WTC11 (cell line): ENCODE measurements at regions not wholly inside any gene's neighbourhood (a gene's known extent, or its start where the extent isn't known, plus 50 kb on each side); places are given as distances from the start of the nearest gene placed in this dataset.

ENCODE experiments used
- ATAC-seq: fragments of 200-7000 bp; cut with Tn5 transposase; 2 replicates; pipeline ENCODE4 v1.10.0; 2021; ENCODE audit warnings: mild to moderate bottlenecking, moderate library complexity
- CTCF ChIA-PET: fragments of 300-600 bp; sonication (Branson Sonifier 250); formaldehyde crosslinking; loops from one replicate; lab custom pipeline; 2021; ENCODE audit warnings: antibody characterized with exemption; lab: Charles Lee
- POLR2A ChIA-PET: fragments of 350-600 bp; sonication (Branson Sonifier 250); formaldehyde crosslinking; loops from one replicate; lab custom pipeline; 2021; ENCODE audit warnings: antibody characterized with exemption; lab: Charles Lee
- DNase-seq: peaks from one replicate; pipeline ENCODE4 v3.0.0; 2021; ENCODE audit warnings: low spot score
- H3K27ac Mint-ChIP-seq: 2 replicates; pipeline ENCODE4 v1.8.0; 2021; ENCODE audit warnings: mixed read lengths
- H3K27me3 Mint-ChIP-seq: 2 replicates; pipeline ENCODE4 v1.8.0; 2021; ENCODE audit warnings: low read depth, mild to moderate bottlenecking, moderate library complexity, mixed read lengths
- H3K36me3 Mint-ChIP-seq: 2 replicates; pipeline ENCODE4 v1.8.0; 2021; ENCODE audit warnings: mixed read lengths
- H3K4me1 Mint-ChIP-seq: 2 replicates; pipeline ENCODE4 v1.8.0; 2022; ENCODE audit warnings: mixed read lengths
- H3K4me3 Mint-ChIP-seq: 2 replicates; pipeline ENCODE4 v1.8.0; 2021; ENCODE audit warnings: mild to moderate bottlenecking, moderate library complexity, mixed read lengths
- H3K9me3 Mint-ChIP-seq: 2 replicates; pipeline ENCODE4 v1.8.0; 2021; ENCODE audit warnings: mixed read lengths
- CDX4 ChIP-seq: fragments of 250-450 bp; sonication (Bioruptor Pico); IDR thresholded peaks from 2 replicates; pipeline ENCODE4 v1.9.0; 2021; ENCODE audit warnings: moderate library complexity, mild to moderate bottlenecking, inconsistent platforms, borderline replicate concordance
- CREM ChIP-seq: sonication (generic); formaldehyde crosslinking; IDR thresholded peaks from 2 replicates; pipeline ENCODE4 v1.8.1; 2022; ENCODE audit warnings: mild to moderate bottlenecking, missing genetic modification reagents, moderate library complexity
- FOXP4 ChIP-seq: sonication (generic); formaldehyde crosslinking; IDR thresholded peaks from 2 replicates; pipeline ENCODE4 v1.8.0; 2022; ENCODE audit warnings: mild to moderate bottlenecking, missing genetic modification reagents
- GRHL2 ChIP-seq: fragments of 250-450 bp; sonication (Bioruptor Pico); IDR thresholded peaks from 2 replicates; pipeline ENCODE4 v1.8.0; 2022; ENCODE audit warnings: mild to moderate bottlenecking, moderate library complexity; ENCODE audit not compliant: insufficient replicate concordance, severe bottlenecking
- IRF2 ChIP-seq: sonication (generic); formaldehyde crosslinking; IDR thresholded peaks from 2 replicates; pipeline ENCODE4 v1.8.0; 2022; ENCODE audit warnings: low read depth, missing genetic modification reagents, borderline replicate concordance
- KAT7 ChIP-seq: sonication (generic); formaldehyde crosslinking; IDR thresholded peaks from 2 replicates; pipeline ENCODE4 v1.8.1; 2023; ENCODE audit warnings: missing genetic modification reagents, mild to moderate bottlenecking, borderline replicate concordance
- MAX ChIP-seq: sonication (generic); formaldehyde crosslinking; IDR thresholded peaks from 2 replicates; pipeline ENCODE4 v1.8.0; 2022; ENCODE audit warnings: mild to moderate bottlenecking, missing genetic modification reagents
- RELA ChIP-seq: sonication (generic); formaldehyde crosslinking; IDR thresholded peaks from 2 replicates; pipeline ENCODE4 v1.8.1; 2022; ENCODE audit warnings: missing genetic modification reagents, mild to moderate bottlenecking, borderline replicate concordance
- SP1 ChIP-seq: sonication (generic); formaldehyde crosslinking; conservative IDR thresholded peaks from 2 replicates; pipeline ENCODE4 v1.8.1; 2022; ENCODE audit warnings: missing genetic modification reagents
- TP53 ChIP-seq: sonication (generic); formaldehyde crosslinking; IDR thresholded peaks from 2 replicates; pipeline ENCODE4 v1.8.1; 2023; ENCODE audit warnings: mild to moderate bottlenecking, missing genetic modification reagents
- ZBTB43 ChIP-seq: sonication (generic); formaldehyde crosslinking; IDR thresholded peaks from 2 replicates; pipeline ENCODE4 v1.8.1; 2023; ENCODE audit warnings: mild to moderate bottlenecking, missing genetic modification reagents
- ZNF121 ChIP-seq: sonication (generic); formaldehyde crosslinking; IDR thresholded peaks from 2 replicates; pipeline ENCODE4 v1.8.0; 2023; ENCODE audit warnings: missing genetic modification reagents
- ZNF219 ChIP-seq: sonication (generic); formaldehyde crosslinking; IDR thresholded peaks from 2 replicates; pipeline ENCODE4 v1.8.0; 2023; ENCODE audit warnings: missing genetic modification reagents, mild to moderate bottlenecking, borderline replicate concordance
- ZNF232 ChIP-seq: sonication (generic); formaldehyde crosslinking; IDR thresholded peaks from 2 replicates; pipeline ENCODE4 v1.8.0; 2022; ENCODE audit warnings: mild to moderate bottlenecking, missing genetic modification reagents
- ZNF317 ChIP-seq: sonication (generic); formaldehyde crosslinking; IDR thresholded peaks from 2 replicates; pipeline ENCODE4 v1.8.1; 2023; ENCODE audit warnings: low read depth, mild to moderate bottlenecking, moderate library complexity, missing genetic modification reagents, borderline replicate concordance
- TF ChIP-seq, protein P1 (sequence below): sonication (generic); formaldehyde crosslinking; IDR thresholded peaks from 2 replicates; pipeline ENCODE4 v1.8.0; 2023; ENCODE audit warnings: mild to moderate bottlenecking, missing genetic modification reagents
- TF ChIP-seq, protein P2 (sequence below): fragments of 250-450 bp; sonication (Bioruptor Pico); IDR thresholded peaks from 2 replicates; pipeline ENCODE4 v1.9.0; 2021; ENCODE audit warnings: mild to moderate bottlenecking, borderline replicate concordance
- TF ChIP-seq, protein P3 (sequence below): sonication (generic); formaldehyde crosslinking; IDR thresholded peaks from 2 replicates; pipeline ENCODE4 v1.8.1; 2022; ENCODE audit warnings: low read depth, mild to moderate bottlenecking, moderate library complexity, missing genetic modification reagents, borderline replicate concordance
- TF ChIP-seq, protein P4 (sequence below): sonication (generic); formaldehyde crosslinking; IDR thresholded peaks from 2 replicates; pipeline ENCODE4 v1.8.1; 2023; ENCODE audit warnings: mild to moderate bottlenecking, missing genetic modification reagents, moderate library complexity
- TF ChIP-seq, protein P5 (sequence below): sonication (generic); formaldehyde crosslinking; IDR thresholded peaks from 2 replicates; pipeline ENCODE4 v1.8.1; 2023; ENCODE audit warnings: mild to moderate bottlenecking, moderate library complexity, missing genetic modification reagents

DNA sequence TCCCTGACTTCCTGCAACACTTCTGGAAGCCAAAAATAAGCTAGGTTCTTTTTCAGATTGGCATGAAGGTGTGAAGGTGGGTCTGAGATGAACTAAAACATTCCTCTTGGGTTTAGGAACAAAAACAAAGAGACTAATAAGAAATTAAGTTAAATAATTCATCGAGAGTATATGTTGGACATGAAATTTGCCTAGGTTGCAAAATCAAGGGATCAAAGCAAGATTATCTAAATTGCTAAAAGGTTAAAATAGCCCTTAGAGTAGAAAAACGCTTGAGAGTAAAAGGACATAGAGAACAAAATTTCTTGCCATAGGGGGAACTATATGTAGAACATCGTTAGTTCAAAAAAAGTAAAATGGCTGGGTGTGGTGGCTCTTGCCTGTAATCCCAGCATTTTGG is 845.9 kb upstream of the NXPH2 start (continued):
- TF ChIP-seq, protein P1, sequence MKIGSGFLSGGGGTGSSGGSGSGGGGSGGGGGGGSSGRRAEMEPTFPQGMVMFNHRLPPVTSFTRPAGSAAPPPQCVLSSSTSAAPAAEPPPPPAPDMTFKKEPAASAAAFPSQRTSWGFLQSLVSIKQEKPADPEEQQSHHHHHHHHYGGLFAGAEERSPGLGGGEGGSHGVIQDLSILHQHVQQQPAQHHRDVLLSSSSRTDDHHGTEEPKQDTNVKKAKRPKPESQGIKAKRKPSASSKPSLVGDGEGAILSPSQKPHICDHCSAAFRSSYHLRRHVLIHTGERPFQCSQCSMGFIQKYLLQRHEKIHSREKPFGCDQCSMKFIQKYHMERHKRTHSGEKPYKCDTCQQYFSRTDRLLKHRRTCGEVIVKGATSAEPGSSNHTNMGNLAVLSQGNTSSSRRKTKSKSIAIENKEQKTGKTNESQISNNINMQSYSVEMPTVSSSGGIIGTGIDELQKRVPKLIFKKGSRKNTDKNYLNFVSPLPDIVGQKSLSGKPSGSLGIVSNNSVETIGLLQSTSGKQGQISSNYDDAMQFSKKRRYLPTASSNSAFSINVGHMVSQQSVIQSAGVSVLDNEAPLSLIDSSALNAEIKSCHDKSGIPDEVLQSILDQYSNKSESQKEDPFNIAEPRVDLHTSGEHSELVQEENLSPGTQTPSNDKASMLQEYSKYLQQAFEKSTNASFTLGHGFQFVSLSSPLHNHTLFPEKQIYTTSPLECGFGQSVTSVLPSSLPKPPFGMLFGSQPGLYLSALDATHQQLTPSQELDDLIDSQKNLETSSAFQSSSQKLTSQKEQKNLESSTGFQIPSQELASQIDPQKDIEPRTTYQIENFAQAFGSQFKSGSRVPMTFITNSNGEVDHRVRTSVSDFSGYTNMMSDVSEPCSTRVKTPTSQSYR (CRISPR knock-in tag): no peak
- TF ChIP-seq CDX4 (CRISPR knock-in tag) (no peak), MAX (CRISPR knock-in tag) (no peak), ZNF121 (CRISPR knock-in tag) (no peak), SP1 (no peak)
- TF ChIP-seq, protein P2, sequence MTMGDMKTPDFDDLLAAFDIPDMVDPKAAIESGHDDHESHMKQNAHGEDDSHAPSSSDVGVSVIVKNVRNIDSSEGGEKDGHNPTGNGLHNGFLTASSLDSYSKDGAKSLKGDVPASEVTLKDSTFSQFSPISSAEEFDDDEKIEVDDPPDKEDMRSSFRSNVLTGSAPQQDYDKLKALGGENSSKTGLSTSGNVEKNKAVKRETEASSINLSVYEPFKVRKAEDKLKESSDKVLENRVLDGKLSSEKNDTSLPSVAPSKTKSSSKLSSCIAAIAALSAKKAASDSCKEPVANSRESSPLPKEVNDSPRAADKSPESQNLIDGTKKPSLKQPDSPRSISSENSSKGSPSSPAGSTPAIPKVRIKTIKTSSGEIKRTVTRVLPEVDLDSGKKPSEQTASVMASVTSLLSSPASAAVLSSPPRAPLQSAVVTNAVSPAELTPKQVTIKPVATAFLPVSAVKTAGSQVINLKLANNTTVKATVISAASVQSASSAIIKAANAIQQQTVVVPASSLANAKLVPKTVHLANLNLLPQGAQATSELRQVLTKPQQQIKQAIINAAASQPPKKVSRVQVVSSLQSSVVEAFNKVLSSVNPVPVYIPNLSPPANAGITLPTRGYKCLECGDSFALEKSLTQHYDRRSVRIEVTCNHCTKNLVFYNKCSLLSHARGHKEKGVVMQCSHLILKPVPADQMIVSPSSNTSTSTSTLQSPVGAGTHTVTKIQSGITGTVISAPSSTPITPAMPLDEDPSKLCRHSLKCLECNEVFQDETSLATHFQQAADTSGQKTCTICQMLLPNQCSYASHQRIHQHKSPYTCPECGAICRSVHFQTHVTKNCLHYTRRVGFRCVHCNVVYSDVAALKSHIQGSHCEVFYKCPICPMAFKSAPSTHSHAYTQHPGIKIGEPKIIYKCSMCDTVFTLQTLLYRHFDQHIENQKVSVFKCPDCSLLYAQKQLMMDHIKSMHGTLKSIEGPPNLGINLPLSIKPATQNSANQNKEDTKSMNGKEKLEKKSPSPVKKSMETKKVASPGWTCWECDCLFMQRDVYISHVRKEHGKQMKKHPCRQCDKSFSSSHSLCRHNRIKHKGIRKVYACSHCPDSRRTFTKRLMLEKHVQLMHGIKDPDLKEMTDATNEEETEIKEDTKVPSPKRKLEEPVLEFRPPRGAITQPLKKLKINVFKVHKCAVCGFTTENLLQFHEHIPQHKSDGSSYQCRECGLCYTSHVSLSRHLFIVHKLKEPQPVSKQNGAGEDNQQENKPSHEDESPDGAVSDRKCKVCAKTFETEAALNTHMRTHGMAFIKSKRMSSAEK (CRISPR knock-in tag): no peak

GRCh38 chr2:139622691-139623090 is 842.5 kb upstream of the NXPH2 start:
- no peak; the same call in 1 of the 2 replicates for ATAC-seq
- CTCF ChIA-PET: no interaction called here
- no peak for TF ChIP-seq FOXP4 (CRISPR knock-in tag)
- TF ChIP-seq TP53 (CRISPR knock-in tag): no peak
- TF ChIP-seq IRF2 (CRISPR knock-in tag): no peak
- no peak for TF ChIP-seq ZNF232 (CRISPR knock-in tag)
- no peak for TF ChIP-seq CREM (CRISPR knock-in tag)
- TF ChIP-seq, protein P3, sequence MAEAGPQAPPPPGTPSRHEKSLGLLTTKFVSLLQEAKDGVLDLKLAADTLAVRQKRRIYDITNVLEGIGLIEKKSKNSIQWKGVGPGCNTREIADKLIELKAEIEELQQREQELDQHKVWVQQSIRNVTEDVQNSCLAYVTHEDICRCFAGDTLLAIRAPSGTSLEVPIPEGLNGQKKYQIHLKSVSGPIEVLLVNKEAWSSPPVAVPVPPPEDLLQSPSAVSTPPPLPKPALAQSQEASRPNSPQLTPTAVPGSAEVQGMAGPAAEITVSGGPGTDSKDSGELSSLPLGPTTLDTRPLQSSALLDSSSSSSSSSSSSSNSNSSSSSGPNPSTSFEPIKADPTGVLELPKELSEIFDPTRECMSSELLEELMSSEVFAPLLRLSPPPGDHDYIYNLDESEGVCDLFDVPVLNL (CRISPR knock-in tag): no peak
- TF ChIP-seq RELA (CRISPR knock-in tag): no peak
- TF ChIP-seq, protein P4, sequence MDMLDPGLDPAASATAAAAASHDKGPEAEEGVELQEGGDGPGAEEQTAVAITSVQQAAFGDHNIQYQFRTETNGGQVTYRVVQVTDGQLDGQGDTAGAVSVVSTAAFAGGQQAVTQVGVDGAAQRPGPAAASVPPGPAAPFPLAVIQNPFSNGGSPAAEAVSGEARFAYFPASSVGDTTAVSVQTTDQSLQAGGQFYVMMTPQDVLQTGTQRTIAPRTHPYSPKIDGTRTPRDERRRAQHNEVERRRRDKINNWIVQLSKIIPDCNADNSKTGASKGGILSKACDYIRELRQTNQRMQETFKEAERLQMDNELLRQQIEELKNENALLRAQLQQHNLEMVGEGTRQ (CRISPR knock-in tag): no peak
- no peak for TF ChIP-seq ZNF121 (CRISPR knock-in tag)
- TF ChIP-seq, protein P5, sequence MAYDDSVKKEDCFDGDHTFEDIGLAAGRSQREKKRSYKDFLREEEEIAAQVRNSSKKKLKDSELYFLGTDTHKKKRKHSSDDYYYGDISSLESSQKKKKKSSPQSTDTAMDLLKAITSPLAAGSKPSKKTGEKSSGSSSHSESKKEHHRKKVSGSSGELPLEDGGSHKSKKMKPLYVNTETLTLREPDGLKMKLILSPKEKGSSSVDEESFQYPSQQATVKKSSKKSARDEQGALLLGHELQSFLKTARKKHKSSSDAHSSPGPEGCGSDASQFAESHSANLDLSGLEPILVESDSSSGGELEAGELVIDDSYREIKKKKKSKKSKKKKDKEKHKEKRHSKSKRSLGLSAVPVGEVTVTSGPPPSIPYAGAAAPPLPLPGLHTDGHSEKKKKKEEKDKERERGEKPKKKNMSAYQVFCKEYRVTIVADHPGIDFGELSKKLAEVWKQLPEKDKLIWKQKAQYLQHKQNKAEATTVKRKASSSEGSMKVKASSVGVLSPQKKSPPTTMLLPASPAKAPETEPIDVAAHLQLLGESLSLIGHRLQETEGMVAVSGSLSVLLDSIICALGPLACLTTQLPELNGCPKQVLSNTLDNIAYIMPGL (CRISPR knock-in tag): no peak
- TF ChIP-seq ZBTB43 (CRISPR knock-in tag): no peak
- TF ChIP-seq GRHL2 (CRISPR knock-in tag): no peak
- no peak for TF ChIP-seq KAT7 (CRISPR knock-in tag)
- TF ChIP-seq ZNF317 (CRISPR knock-in tag): no peak
- TF ChIP-seq ZNF219 (CRISPR knock-in tag): no peak
- TF ChIP-seq, all 79 proteins: peak for 0
- H3K4me3 Mint-ChIP-seq: no peak overlapping the region
- H3K4me1 Mint-ChIP-seq: peaks cover 45% of the 10 kb centered on the region
- peaks cover 40% of the 10 kb centered on the region for H3K9me3 Mint-ChIP-seq
- no peaks in the 10 kb centered on the region for H3K27me3 Mint-ChIP-seq
- POLR2A ChIA-PET: no interaction called here
- no peak overlapping the region for H3K27ac Mint-ChIP-seq
- no peak for DNase-seq
- H3K36me3 Mint-ChIP-seq: peaks cover 45% of the 10 kb centered on the region
